T-helper 2 cell treated with Interferon-gamma antibody and Interleukin-4, amounts not matched to agents 100 ng/mL and 5 ng/mL, for 36 hours (primary cell): ENCODE measurements at regions not wholly inside any gene's neighbourhood (a gene's known extent, or its start where the extent isn't known, plus 50 kb on each side); places are given as distances from the start of the nearest gene placed in this dataset.
"Not testable (repeated sequence)": the region's sequence is repeated elsewhere in the genome, so short reads cannot be mapped to it uniquely, and the experiment has no call there.

Source experiments
- intact Hi-C: fragments of 100-400 bp; cut with micrococcal nuclease; formaldehyde crosslinking; loops from one replicate; pipeline ENCODE4 v1.15.1; 2023

- intact Hi-C loops, result no loop called here
Observed at GRCh38 chr11:103584720-103585119, 451.7 kb upstream of the DDI1 start.

GRCh38 chr11:103585401-103585800, 451.0 kb upstream of the DDI1 start:
- intact Hi-C loops, result no loop called here

- intact Hi-C loops, result no loop called here
Observed at GRCh38 chr11:103585911-103586310, 450.5 kb upstream of the DDI1 start.

GRCh38 chr11:103586756-103587155, 449.7 kb upstream of the DDI1 start:
- intact Hi-C loops, result no loop called here

GRCh38 chr11:103587901-103588788, 448.3 kb upstream of the DDI1 start:
- intact Hi-C loops, result no loop called here

GRCh38 chr11:103591554-103591953, 444.9 kb upstream of the DDI1 start:
- intact Hi-C loops, result no loop called here

- intact Hi-C loops, result no loop called here
Observed at GRCh38 chr11:103594283-103594682, 442.2 kb upstream of the DDI1 start.

- intact Hi-C loops, result no loop called here
Observed at GRCh38 chr11:103596315-103596714, 440.1 kb upstream of the DDI1 start.

- intact Hi-C loops, result loop anchor here (1.0 to 10.0 kb wide), 4 partner anchors 275 to 567 kb away; partner anchors contain the start of gene DYNC2H1
Observed at GRCh38 chr11:103601225-103601846, 435.1 kb upstream of the DDI1 start.

GRCh38 chr11:103602840-103603239, 433.6 kb upstream of the DDI1 start:
- intact Hi-C loops, result loop anchor here (10.0 kb wide), 1 partner anchor 568 kb away; no protein-coding TSS in a partner anchor

GRCh38 chr11:103604310-103604709, 432.1 kb upstream of the DDI1 start:
- intact Hi-C loops, result loop anchor here (10.0 kb wide), 1 partner anchor 570 kb away; no protein-coding TSS in a partner anchor

GRCh38 chr11:103608566-103608965, 427.9 kb upstream of the DDI1 start:
- intact Hi-C loops, result loop anchor here (10.0 kb wide), 1 partner anchor 574 kb away; no protein-coding TSS in a partner anchor

- intact Hi-C loops, result loop anchor here (10.0 kb wide), 1 partner anchor 575 kb away; no protein-coding TSS in a partner anchor
Observed at GRCh38 chr11:103609117-103610066, 427.0 kb upstream of the DDI1 start.

- intact Hi-C loops, result no loop called here
Observed at GRCh38 chr11:103610435-103610834, 426.0 kb upstream of the DDI1 start.

- intact Hi-C loops, result not testable (repeated sequence)
Observed at GRCh38 chr11:103611526-103612260, 424.7 kb upstream of the DDI1 start.

- intact Hi-C loops, result not testable (repeated sequence)
Observed at GRCh38 chr11:103612451-103612850, 424.0 kb upstream of the DDI1 start.

- intact Hi-C loops, result not testable (repeated sequence)
Observed at GRCh38 chr11:103616586-103616985, 419.9 kb upstream of the DDI1 start.

GRCh38 chr11:103618528-103618927, 417.9 kb upstream of the DDI1 start:
- intact Hi-C loops, result no loop called here

GRCh38 chr11:103619480-103619879, 417.0 kb upstream of the DDI1 start:
- intact Hi-C loops, result no loop called here

- intact Hi-C loops, result no loop called here
Observed at GRCh38 chr11:103619938-103620337, 416.5 kb upstream of the DDI1 start.
